HepG2 (cell line): ENCODE measurements at regions not wholly inside any gene's neighbourhood (a gene's known extent, or its start where the extent isn't known, plus 50 kb on each side); places are given as distances from the start of the nearest gene placed in this dataset.

Experiments used
- AHR ChIP-seq: IDR thresholded peaks from 2 replicates; pipeline ENCODE4 v1.6.1; 2018; ENCODE audit warnings: missing genetic modification reagents, missing compliant biosample characterization
- EEA1 ChIP-seq: sonication (generic); formaldehyde crosslinking; IDR thresholded peaks from 2 replicates; pipeline ENCODE4 v1.5.1; 2020; ENCODE audit warnings: mild to moderate bottlenecking, missing genetic modification reagents, borderline replicate concordance
- FOXC1 ChIP-seq: sonication (generic); formaldehyde crosslinking; IDR thresholded peaks from 2 replicates; pipeline ENCODE4 v1.8.0; 2022; ENCODE audit warnings: mild to moderate bottlenecking, missing genetic modification reagents, borderline replicate concordance
- JUN ChIP-seq: sonication (generic); formaldehyde crosslinking; IDR thresholded peaks from 2 replicates; pipeline ENCODE4 v1.4.0; 2020; ENCODE audit warnings: mild to moderate bottlenecking, missing genetic modification reagents
- KDM1A ChIP-seq: IDR thresholded peaks from 2 replicates; pipeline ENCODE4 v1.6.1; 2016; ENCODE audit warnings: missing compliant biosample characterization
- MEF2D ChIP-seq: sonication (generic); formaldehyde crosslinking; IDR thresholded peaks from 2 replicates; pipeline ENCODE4 v1.5.1; 2020; ENCODE audit warnings: mild to moderate bottlenecking, missing genetic modification reagents
- PAF1 ChIP-seq: IDR thresholded peaks from 2 replicates; pipeline ENCODE4 v1.6.1; 2016; ENCODE audit warnings: missing genetic modification reagents, missing compliant biosample characterization
- POLR2A ChIP-seq, 2 experiments: IDR thresholded peaks; 2 replicates each; pipeline ENCODE4 v1.6.1; 2011; ENCODE audit warnings: low read depth in 2 of 2, low read length in 2 of 2, mild to moderate bottlenecking in 1 of 2, moderate library complexity in 1 of 2; ENCODE audit not compliant: insufficient read depth in 1 of 2
- RCOR2 ChIP-seq: IDR thresholded peaks from 2 replicates; pipeline ENCODE4 v1.6.1; 2016; ENCODE audit warnings: missing biosample characterization, missing genetic modification reagents
- SETDB1 ChIP-seq: sonication (generic); formaldehyde crosslinking; IDR thresholded peaks from 2 replicates; pipeline ENCODE4 v1.5.1; 2020; ENCODE audit warnings: missing genetic modification reagents, mild to moderate bottlenecking, borderline replicate concordance
- SP5 ChIP-seq: IDR thresholded peaks from 2 replicates; pipeline ENCODE4 v1.6.1; 2016; ENCODE audit warnings: low read depth, borderline replicate concordance
- TAF1 ChIP-seq: sonication (generic); formaldehyde crosslinking; IDR thresholded peaks from 2 replicates; pipeline ENCODE4 v1.4.0; 2020; ENCODE audit warnings: missing genetic modification reagents
- TGIF2 ChIP-seq: IDR thresholded peaks from 2 replicates; pipeline ENCODE4 v1.6.1; 2016; ENCODE audit warnings: control low read depth, missing compliant biosample characterization
- THYN1 ChIP-seq: sonication (generic); formaldehyde crosslinking; IDR thresholded peaks from 2 replicates; pipeline ENCODE4 v1.8.1; 2023; ENCODE audit warnings: low read depth, mild to moderate bottlenecking, moderate library complexity, missing genetic modification reagents, borderline replicate concordance
- YEATS2 ChIP-seq: sonication (generic); formaldehyde crosslinking; IDR thresholded peaks from 2 replicates; pipeline ENCODE4 v1.4.0; 2020; ENCODE audit warnings: missing genetic modification reagents, borderline replicate concordance
- ZMYM3 ChIP-seq: sonication (generic); formaldehyde crosslinking; IDR thresholded peaks from 2 replicates; pipeline ENCODE4 v1.5.1; 2020; ENCODE audit warnings: mild to moderate bottlenecking, missing genetic modification reagents
- ZNF263 ChIP-seq: sonication (generic); formaldehyde crosslinking; IDR thresholded peaks from 2 replicates; pipeline ENCODE4 v1.4.0; 2020; ENCODE audit warnings: missing genetic modification reagents
- ZNF761 ChIP-seq: sonication (generic); formaldehyde crosslinking; conservative IDR thresholded peaks from 2 replicates; pipeline ENCODE4 v1.4.0; 2020; ENCODE audit warnings: mild to moderate bottlenecking, missing genetic modification reagents
- TF ChIP-seq, protein P1 (sequence below): sonication (generic); formaldehyde crosslinking; IDR thresholded peaks from 2 replicates; pipeline ENCODE4 v1.9.0; 2022; ENCODE audit warnings: missing genetic modification reagents, mild to moderate bottlenecking, borderline replicate concordance
- TF ChIP-seq, protein P2 (sequence below): sonication (generic); formaldehyde crosslinking; IDR thresholded peaks from 2 replicates; pipeline ENCODE4 v1.4.0; 2020; ENCODE audit warnings: missing genetic modification reagents
- TF ChIP-seq, protein P3 (sequence below): IDR thresholded peaks from 2 replicates; pipeline ENCODE4 v1.6.1; 2016; ENCODE audit warnings: missing compliant biosample characterization, missing genetic modification reagents, borderline replicate concordance
- TF ChIP-seq, protein P4 (sequence below): sonication (generic); formaldehyde crosslinking; IDR thresholded peaks from 2 replicates; pipeline ENCODE4 v1.5.0; 2020; ENCODE audit warnings: mild to moderate bottlenecking, missing genetic modification reagents

DNA sequence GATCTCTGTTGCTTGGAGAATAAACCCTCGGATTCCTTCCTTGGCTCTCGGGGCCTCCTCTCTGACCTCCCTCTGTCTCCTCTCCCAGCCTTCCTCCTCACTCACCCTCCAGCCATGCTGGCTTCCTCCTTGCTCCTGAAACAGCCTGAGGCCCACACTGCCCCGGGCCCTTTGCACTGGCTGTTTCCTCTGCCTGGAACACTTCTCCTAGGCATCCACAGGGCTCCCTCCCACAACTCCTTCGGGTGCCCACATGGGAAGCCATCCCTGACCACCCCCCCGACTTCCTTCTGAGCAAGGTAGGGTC is 87.7 kb downstream of the CEBPB start (continued):
- TF ChIP-seq THYN1 (CRISPR knock-in tag) (no peak), JUN (CRISPR knock-in tag) (0 out of 2 replicates have a peak, but pooled peaks have one; percentile 67), RCOR2 (CRISPR knock-in tag) (no peak), SETDB1 (no peak), EEA1 (CRISPR knock-in tag) (0 out of 2 replicates have a peak, but pooled peaks have one; percentile 12), ZNF263 (CRISPR knock-in tag) (no peak), MEF2D (no peak), SP5 (CRISPR knock-in tag) (no peak), PAF1 (CRISPR knock-in tag) (no peak), KDM1A (CRISPR knock-in tag) (0 out of 2 replicates have a peak, but pooled peaks have one; percentile 9), AHR (peak; percentile 8; the same call in 1 of the 2 replicates), POLR2A (IDR thresholded peaks at IDR 0.05; ENCODE audit: insufficient read depth in 1 of 2, low read depth in 2 of 2, low read length in 2 of 2) (no peak), ZNF761 (CRISPR knock-in tag) (peak; percentile 63; the same call in 1 of the 2 replicates), TGIF2 (no peak), FOXC1 (CRISPR knock-in tag) (no peak), ZMYM3 (CRISPR knock-in tag) (peak; percentile 64; the same call in 1 of the 2 replicates), YEATS2 (CRISPR knock-in tag) (no peak), TAF1 (CRISPR knock-in tag) (no peak)
- TF ChIP-seq, protein P1, sequence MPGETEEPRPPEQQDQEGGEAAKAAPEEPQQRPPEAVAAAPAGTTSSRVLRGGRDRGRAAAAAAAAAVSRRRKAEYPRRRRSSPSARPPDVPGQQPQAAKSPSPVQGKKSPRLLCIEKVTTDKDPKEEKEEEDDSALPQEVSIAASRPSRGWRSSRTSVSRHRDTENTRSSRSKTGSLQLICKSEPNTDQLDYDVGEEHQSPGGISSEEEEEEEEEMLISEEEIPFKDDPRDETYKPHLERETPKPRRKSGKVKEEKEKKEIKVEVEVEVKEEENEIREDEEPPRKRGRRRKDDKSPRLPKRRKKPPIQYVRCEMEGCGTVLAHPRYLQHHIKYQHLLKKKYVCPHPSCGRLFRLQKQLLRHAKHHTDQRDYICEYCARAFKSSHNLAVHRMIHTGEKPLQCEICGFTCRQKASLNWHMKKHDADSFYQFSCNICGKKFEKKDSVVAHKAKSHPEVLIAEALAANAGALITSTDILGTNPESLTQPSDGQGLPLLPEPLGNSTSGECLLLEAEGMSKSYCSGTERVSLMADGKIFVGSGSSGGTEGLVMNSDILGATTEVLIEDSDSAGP (CRISPR knock-in tag) = peak; percentile 42; the same call in 1 of the 2 replicates
- TF ChIP-seq, protein P2, sequence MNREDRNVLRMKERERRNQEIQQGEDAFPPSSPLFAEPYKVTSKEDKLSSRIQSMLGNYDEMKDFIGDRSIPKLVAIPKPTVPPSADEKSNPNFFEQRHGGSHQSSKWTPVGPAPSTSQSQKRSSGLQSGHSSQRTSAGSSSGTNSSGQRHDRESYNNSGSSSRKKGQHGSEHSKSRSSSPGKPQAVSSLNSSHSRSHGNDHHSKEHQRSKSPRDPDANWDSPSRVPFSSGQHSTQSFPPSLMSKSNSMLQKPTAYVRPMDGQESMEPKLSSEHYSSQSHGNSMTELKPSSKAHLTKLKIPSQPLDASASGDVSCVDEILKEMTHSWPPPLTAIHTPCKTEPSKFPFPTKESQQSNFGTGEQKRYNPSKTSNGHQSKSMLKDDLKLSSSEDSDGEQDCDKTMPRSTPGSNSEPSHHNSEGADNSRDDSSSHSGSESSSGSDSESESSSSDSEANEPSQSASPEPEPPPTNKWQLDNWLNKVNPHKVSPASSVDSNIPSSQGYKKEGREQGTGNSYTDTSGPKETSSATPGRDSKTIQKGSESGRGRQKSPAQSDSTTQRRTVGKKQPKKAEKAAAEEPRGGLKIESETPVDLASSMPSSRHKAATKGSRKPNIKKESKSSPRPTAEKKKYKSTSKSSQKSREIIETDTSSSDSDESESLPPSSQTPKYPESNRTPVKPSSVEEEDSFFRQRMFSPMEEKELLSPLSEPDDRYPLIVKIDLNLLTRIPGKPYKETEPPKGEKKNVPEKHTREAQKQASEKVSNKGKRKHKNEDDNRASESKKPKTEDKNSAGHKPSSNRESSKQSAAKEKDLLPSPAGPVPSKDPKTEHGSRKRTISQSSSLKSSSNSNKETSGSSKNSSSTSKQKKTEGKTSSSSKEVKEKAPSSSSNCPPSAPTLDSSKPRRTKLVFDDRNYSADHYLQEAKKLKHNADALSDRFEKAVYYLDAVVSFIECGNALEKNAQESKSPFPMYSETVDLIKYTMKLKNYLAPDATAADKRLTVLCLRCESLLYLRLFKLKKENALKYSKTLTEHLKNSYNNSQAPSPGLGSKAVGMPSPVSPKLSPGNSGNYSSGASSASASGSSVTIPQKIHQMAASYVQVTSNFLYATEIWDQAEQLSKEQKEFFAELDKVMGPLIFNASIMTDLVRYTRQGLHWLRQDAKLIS = no peak
- TF ChIP-seq, protein P3, sequence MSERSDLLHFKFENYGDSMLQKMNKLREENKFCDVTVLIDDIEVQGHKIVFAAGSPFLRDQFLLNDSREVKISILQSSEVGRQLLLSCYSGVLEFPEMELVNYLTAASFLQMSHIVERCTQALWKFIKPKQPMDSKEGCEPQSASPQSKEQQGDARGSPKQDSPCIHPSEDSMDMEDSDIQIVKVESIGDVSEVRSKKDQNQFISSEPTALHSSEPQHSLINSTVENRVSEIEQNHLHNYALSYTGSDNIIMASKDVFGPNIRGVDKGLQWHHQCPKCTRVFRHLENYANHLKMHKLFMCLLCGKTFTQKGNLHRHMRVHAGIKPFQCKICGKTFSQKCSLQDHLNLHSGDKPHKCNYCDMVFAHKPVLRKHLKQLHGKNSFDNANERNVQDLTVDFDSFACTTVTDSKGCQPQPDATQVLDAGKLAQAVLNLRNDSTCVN = no peak
- TF ChIP-seq, protein P4, sequence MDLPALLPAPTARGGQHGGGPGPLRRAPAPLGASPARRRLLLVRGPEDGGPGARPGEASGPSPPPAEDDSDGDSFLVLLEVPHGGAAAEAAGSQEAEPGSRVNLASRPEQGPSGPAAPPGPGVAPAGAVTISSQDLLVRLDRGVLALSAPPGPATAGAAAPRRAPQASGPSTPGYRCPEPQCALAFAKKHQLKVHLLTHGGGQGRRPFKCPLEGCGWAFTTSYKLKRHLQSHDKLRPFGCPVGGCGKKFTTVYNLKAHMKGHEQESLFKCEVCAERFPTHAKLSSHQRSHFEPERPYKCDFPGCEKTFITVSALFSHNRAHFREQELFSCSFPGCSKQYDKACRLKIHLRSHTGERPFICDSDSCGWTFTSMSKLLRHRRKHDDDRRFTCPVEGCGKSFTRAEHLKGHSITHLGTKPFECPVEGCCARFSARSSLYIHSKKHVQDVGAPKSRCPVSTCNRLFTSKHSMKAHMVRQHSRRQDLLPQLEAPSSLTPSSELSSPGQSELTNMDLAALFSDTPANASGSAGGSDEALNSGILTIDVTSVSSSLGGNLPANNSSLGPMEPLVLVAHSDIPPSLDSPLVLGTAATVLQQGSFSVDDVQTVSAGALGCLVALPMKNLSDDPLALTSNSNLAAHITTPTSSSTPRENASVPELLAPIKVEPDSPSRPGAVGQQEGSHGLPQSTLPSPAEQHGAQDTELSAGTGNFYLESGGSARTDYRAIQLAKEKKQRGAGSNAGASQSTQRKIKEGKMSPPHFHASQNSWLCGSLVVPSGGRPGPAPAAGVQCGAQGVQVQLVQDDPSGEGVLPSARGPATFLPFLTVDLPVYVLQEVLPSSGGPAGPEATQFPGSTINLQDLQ (CRISPR knock-in tag) = no peak
